ENCODE measurements at regions not wholly inside any gene's neighbourhood (a gene's known extent, or its start where the extent isn't known, plus 50 kb on each side); places are given as distances from the start of the nearest gene placed in this dataset.

DNA sequence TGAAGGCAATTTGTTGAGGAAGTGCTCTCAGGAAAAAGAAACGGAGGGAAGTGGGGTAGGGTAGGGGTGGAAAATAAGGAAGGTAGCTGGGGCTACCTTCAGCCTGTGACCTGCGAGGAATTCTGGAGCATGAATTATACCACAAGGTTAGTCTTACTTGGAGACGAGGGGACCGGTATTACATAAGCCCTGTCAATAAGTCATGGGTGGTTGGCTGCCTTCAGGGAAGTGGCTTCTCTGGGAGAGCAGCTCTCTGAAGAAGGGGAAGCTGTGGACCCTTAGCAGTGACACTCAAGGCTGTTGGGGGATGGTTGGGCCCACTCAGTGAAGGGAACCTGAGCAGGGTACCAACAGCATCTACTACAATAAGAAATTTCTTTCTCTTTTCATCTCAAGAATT lies 111.3 kb downstream of the TNFSF18 start:
- Histone ChIP-seq H2AFZ (ENCODE audit: low read length) (no peak overlapping the region), H3K4me3 (ENCODE audit: extremely low read depth in 1 of 4, insufficient read depth in 2 of 4, low read depth in 3 of 4, low read length in 4 of 4) (no peak overlapping the region), H4K5ac (ENCODE audit: insufficient read length, low read depth, low read length) (no peak overlapping the region), H4K8ac (ENCODE audit: extremely low read depth, insufficient read depth, low read length) (no peak overlapping the region), H3K14ac (ENCODE audit: insufficient read length) (no peak overlapping the region), H2BK120ac (replicated peaks; ENCODE audit: low read depth, low read length) (no peak overlapping the region), H3K27ac (ENCODE audit: low read depth, low read length) (no peak overlapping the region), H3K23ac (ENCODE audit: insufficient read length) (no peak overlapping the region), H4K20me1 (replicated peaks in 1 of 2; ENCODE audit: control insufficient read depth in 1 of 2, insufficient read depth in 2 of 2, low read length in 2 of 2) (no peaks in the 10 kb centered on the region), H3K36me3 (ENCODE audit: control insufficient read depth in 2 of 4, insufficient read depth in 4 of 4, low read length in 3 of 4) (no peaks in the 10 kb centered on the region), H3K9me3 (ENCODE audit: insufficient read depth in 2 of 2, low read depth in 1 of 2, low read length in 1 of 2) (no peaks in the 10 kb centered on the region), H4K91ac (replicated peaks; ENCODE audit: insufficient read length, low read length) (no peak overlapping the region), H2BK15ac (ENCODE audit: low read length) (no peak overlapping the region), H3K4ac (replicated peaks; ENCODE audit: insufficient read length, low read depth, low read length) (no peak overlapping the region), H3K27me3 (replicated peaks in 1 of 4; ENCODE audit: control insufficient read depth in 3 of 4, extremely low read depth in 1 of 4, insufficient read depth in 3 of 4, low read length in 3 of 4) (no peaks in the 10 kb centered on the region), H2AK5ac (ENCODE audit: low read depth, low read length) (no peak overlapping the region), H2BK5ac (ENCODE audit: low read depth, low read length) (no peak overlapping the region), H2BK12ac (ENCODE audit: low read depth, low read length) (no peak overlapping the region), H3K9ac (replicated peaks in 1 of 4; ENCODE audit: extremely low read depth in 1 of 4, low read depth in 3 of 4, low read length in 3 of 4) (no peak overlapping the region), H3K4me2 (ENCODE audit: insufficient read depth in 1 of 2, low read depth in 2 of 2, low read length in 2 of 2) (no peak overlapping the region), H3K79me2 (ENCODE audit: control insufficient read depth in 1 of 2, insufficient read depth in 2 of 2, low read length in 2 of 2) (no peaks in the 10 kb centered on the region), H2BK20ac (ENCODE audit: low read length) (no peak overlapping the region), H3K23me2 (ENCODE audit: low read depth, low read length) (no peaks in the 10 kb centered on the region), H3K4me1 (replicated peaks in 1 of 4; ENCODE audit: control insufficient read depth in 3 of 4, insufficient read depth in 4 of 4, low read length in 3 of 4) (no peaks in the 10 kb centered on the region), H3K56ac (replicated peaks; ENCODE audit: insufficient read length, low read depth, low read length) (no peak overlapping the region), H3K18ac (ENCODE audit: extremely low read depth, low read length) (no peak overlapping the region), H3K79me1 (ENCODE audit: low read depth, low read length) (no peaks in the 10 kb centered on the region; the same call in 1 of the 2 replicates)
- FAIRE-seq (no peak), DNase-seq (ENCODE audit: low read depth in 1 of 2, low spot score in 2 of 2) (no peak)
- ChIA-PET CTCF (ENCODE audit: partially characterized antibody) (no interaction called here), POLR2A (ENCODE audit: partially characterized antibody) (no interaction called here)
- 96% methylated on average over 3 of the region's 4 CpGs; no CpG with 5 or more reads in 1 of the 2 experiments for WGBS, 2 experiments (ENCODE audit: extremely low coverage in 1 of 2, insufficient coverage in 1 of 2, insufficient read length in 1 of 2, insufficient replicate concordance in 2 of 2, low coverage in 1 of 2, low lambda C conversion rate in 2 of 2, missing lambda C conversion rate in 1 of 2)
- TF ChIP-seq, protein P1, sequence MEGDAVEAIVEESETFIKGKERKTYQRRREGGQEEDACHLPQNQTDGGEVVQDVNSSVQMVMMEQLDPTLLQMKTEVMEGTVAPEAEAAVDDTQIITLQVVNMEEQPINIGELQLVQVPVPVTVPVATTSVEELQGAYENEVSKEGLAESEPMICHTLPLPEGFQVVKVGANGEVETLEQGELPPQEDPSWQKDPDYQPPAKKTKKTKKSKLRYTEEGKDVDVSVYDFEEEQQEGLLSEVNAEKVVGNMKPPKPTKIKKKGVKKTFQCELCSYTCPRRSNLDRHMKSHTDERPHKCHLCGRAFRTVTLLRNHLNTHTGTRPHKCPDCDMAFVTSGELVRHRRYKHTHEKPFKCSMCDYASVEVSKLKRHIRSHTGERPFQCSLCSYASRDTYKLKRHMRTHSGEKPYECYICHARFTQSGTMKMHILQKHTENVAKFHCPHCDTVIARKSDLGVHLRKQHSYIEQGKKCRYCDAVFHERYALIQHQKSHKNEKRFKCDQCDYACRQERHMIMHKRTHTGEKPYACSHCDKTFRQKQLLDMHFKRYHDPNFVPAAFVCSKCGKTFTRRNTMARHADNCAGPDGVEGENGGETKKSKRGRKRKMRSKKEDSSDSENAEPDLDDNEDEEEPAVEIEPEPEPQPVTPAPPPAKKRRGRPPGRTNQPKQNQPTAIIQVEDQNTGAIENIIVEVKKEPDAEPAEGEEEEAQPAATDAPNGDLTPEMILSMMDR (IDR thresholded peaks at IDR 0.05; ENCODE audit: control extremely low read depth in 1 of 3, insufficient read depth in 1 of 3, low read depth in 1 of 3, low read length in 3 of 3): no peak

Measured in H1 (cell line).